CD4-positive, alpha-beta T cell treated with Interleukin-15 for 1 hour (primary cell): ENCODE measurements at regions not wholly inside any gene's neighbourhood (a gene's known extent, or its start where the extent isn't known, plus 50 kb on each side); places are given as distances from the start of the nearest gene placed in this dataset.

Experiments used
- DNase-seq: peaks from one replicate; pipeline ENCODE4 v3.0.0-alpha.2; 2020

DNA sequence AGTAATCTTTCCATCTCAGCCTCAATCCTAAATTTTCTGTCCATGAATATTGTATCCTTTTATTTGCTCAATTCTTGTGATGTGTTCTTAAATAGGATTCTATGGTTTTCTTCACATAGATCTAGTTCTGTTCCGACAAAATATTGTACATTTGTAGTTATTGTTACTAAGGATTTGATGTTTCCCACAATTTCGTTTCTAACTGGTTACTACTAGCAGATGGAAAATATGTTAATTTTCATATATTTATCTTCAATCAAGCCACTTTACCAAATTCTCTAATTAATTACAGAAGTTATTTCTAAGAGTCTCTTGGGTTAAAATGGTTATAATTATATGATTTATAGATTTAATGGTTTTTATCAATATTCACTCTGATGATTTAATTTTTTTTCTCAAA, 60.3 kb downstream of the SEC61B start:
- DNase-seq = no peak

DNA sequence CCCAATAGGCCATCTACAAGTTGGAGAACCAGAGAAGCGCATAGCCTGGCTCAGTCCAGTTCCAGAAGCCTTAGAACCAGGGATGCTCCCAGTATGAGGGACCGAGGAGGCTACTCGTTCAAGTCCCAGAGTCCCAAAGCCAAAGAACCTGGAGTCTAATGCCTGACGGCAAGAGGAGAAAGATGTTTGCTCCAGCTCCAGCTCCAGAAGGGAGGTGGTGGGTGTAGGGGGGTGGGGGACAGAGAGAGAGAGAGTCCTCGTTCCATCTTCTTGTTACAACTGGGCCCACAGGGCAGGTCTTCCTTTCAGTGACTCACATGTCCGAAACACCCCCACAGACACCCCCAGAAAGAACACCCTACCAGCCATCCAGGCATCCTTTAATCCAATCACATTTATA, 63.9 kb downstream of the SEC61B start:
- no peak for DNase-seq

DNA sequence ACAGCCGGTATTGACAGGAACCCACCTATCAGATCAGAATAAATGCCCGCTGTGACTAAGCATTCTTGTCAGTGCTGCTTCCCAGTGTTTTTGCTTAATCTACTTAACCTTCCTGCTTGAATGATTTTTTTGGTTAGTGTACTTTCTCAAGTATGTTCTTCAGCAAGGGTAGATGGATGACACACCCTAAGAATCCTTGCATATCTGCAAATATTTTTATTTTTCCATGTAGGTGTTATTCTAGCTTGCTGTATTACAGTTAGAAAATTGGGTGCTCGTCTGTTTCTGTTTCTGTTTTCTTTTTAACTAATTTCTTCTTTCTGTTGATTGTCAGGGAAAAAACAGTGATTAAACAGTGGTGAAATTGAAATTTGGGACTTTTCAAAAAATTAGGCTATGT, 64.5 kb downstream of the SEC61B start:
- no peak for DNase-seq

DNA sequence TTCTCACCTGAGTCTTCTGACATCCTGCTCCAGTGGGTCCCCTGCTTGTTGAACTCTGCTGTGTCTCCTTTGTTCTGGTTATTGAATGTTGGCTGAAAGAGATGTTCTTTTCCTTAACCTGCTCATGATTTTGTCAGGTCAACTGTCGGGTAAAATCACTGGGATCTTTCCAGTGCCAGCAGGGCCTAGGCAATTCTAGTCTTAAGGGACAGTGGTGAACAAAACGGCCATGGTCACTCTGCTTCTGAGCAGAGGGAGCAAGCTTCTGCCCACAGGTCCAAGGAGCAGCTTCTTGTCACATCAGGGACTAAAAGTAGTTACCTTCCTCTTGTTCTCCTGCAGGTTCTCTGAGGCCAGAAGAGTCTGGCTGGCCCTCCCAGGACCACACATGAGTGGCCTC, 65.6 kb downstream of the SEC61B start:
- DNase-seq = no peak

DNA sequence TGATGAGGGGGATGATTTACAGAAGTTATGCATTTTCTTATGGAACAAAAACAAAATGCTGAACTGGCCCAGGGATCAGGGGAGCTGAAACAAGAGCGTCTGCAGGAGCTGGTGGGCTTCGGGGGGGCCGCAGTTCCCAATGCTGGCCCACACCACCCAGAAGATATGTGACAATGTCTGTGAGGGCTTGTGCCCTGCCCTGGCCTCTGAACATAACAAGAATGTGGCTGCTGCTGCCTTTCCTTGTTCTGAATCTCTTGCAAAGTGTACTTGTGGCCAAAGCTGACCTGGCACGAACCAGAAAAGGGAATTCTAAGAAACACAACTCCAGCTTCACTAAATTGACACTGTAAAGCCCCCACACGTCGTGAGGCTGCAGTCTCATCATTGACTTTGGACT, 66.7 kb downstream of the SEC61B start:
- DNase-seq = no peak

DNA sequence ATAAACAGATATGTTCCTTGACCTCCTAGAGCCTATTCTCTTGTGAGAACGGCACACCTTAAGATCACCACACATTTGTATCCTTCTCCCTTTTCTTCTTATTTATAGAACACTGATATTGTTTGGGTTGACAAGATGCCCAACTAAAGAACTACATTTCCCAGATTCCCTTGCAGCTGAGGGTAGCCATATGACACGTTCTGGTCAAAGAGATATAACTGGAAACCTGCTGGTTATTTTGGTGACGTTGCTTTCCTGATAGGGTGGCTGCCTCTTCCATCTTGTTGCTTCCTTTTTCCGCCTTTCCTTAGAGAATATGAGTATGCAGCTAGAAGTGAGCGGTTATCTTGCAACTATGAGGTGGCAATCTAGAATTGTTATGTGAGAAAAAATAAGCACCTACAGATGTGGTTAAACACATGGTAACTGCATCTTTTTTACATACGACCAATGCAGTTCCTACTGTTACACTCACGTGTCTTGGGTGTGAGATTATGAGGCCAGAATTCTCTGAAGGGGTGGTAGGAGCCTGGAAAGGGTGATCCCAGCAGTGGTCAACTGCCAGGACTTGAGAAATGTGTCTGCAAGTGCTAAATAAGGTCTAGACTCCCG, 72.9 kb downstream of the SEC61B start:
- DNase-seq = no peak

DNA sequence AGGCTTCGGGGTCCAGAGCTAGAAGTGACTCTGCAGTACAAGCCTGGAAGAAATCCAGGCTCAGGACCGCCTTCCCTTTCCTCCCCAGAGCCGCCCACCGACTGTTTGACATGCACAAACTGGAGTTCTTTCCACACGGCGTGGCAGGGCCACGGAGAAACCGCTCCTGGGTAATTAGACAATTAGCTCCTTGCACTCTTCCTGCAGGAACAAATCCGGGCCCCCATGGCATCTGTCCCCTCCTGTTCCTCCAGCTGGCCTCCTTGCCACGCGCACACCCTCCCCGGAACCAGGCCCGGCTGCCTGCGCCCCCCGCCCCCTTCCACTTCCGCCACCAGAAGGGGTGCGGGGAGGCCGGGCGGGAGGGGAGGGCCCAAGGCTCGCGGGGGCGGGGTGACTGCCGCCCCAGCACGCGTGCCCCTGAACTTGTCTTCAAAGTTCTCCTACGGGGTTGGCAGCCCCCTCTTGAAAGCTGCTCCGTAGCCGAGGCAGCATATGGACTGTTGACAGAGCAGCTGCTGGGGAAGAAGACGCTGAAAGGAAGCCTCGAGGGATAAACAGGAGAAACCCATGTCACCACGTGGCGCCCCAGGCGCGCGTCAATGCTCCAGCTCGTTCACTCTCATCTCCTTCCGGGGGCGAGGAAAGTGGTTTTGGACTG, 74.3 kb downstream of the SEC61B start:
- peak; percentile 50 for DNase-seq

DNA sequence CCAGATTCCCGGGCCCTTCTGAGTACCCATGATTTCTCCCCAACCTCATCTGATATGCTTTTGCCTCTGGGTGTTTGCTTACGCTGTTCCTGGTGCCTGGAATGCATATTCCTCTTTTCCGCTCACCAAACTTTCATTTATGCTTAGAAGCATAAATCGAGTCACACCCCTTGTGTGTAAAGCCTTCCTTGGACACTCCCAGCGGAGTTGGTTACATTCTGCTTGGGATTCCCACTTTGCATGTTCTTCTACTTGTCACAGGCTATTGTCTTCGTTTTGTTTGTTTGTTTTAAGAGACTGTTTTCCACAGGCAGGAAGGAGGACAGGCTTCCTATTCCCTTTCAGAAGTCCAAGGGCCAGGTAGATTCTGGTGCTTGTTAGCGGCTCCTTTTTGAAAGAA, 76.5 kb downstream of the SEC61B start:
- no peak for DNase-seq

DNA sequence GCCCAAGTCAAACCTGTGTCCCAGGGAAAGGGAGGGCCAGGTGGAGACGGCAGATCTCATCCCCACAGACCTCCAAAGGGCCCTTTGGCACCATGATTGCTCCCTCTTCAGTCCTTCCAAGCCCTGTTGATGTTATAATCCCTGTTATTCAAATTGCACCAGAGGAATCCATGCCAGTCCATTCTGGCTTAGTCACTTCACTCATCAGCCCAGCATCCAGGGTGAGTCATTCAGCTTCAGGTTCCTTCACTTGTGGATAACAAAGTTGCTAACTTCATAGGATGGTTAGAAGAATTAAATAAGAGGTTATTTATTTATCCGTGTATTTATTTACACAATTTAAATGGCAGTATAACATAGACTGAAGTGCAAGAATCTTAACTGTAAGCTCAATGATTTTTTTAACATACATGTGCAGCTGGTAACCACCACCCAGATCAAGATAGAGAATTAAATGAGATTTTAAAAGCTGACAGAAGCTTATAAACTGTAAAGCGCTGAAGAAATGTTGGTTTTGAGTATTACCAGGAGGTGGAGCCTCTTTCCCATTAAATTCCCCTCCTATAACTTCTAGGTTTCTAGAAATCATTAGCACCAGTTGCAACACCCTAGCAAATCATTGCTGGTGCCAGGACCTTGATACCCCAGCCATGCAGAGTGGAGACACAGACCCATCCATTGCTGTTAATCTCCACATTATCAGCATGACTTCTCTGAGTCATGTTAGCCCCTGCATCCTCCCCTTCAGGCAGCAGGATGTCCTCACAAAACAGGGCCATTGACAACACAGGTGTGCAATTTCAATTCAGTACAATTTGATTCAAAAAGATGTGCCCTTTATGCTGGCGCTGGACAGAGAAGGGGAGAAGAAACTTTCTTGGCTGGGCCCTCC, 77.4 kb downstream of the SEC61B start:
- DNase-seq = no peak

DNA sequence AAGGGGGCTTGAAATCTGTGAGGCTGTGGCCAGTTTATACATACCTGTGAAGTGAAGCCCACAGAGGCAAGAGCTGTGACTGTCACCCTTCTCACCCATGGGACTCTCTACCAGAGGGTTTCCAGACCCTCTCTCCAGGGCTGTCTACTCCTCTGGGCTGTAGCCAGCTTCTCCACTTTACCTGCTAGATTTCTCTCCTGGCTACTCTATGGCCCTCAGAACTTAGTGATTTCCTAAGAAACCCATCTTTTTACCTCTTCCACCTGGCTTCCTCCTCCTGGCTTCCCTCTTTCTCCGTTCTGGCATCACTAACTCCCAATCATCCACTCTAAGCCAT, 78.0 kb downstream of the SEC61B start:
- no peak for DNase-seq

DNA sequence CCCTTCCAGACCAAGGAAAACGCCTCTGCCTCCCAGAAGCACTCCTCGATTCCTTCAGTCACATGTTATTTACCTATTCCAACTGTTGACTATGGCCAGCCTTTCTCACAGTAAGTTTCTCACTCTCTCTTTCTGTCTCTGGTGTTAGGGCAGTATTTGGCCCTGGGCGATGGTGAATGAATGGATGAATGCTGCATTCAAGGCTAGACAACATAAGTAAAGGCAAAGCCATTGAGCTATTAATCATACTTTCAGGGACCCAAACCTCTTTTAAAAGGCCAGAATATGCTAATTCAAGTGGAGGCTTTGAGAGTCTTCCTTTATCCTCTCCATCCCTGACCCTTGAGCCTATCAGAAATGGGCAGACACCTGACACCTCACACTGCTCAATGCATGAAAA, 78.5 kb downstream of the SEC61B start:
- DNase-seq = no peak

DNA sequence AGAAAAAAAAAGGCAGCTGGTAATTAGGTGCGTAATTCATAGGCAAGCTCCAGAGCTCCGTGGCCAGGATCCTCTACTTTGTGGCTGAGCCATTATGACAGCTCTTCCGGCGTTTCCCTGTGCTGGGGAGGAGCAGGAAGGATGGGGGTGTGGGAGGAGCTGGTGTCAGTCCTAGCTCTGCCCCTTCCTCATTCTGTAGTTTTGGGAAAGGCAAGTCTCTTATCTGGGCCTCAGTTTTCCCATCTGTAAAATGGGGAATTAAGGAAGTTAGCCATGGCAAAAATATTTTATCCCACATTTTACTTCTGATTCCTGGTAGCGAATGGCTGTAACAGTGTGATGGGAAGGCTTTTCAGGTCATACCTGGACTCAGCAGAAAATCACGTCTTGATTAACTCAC, 81.1 kb downstream of the SEC61B start:
- no peak for DNase-seq

DNA sequence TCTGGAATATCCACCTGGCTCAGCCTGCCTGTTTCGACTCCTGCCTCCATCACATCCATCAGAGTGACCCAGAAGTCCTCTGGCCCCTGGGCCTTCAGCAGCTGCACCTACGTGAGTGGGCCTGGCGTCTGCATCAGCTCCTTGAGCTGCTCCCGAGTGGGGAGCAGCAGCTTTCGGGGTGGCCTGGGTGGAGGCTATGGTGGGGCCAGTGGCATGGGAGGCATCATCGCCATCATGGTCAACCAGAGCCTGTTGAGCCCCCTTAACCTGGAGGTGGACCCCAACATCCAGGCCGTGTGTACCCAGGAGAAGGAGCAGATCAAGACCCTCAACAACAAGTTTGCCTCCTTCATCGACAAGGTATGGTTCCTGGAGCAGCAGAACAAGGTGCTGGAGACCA, 83.0 kb downstream of the SEC61B start:
- no peak for DNase-seq

DNA sequence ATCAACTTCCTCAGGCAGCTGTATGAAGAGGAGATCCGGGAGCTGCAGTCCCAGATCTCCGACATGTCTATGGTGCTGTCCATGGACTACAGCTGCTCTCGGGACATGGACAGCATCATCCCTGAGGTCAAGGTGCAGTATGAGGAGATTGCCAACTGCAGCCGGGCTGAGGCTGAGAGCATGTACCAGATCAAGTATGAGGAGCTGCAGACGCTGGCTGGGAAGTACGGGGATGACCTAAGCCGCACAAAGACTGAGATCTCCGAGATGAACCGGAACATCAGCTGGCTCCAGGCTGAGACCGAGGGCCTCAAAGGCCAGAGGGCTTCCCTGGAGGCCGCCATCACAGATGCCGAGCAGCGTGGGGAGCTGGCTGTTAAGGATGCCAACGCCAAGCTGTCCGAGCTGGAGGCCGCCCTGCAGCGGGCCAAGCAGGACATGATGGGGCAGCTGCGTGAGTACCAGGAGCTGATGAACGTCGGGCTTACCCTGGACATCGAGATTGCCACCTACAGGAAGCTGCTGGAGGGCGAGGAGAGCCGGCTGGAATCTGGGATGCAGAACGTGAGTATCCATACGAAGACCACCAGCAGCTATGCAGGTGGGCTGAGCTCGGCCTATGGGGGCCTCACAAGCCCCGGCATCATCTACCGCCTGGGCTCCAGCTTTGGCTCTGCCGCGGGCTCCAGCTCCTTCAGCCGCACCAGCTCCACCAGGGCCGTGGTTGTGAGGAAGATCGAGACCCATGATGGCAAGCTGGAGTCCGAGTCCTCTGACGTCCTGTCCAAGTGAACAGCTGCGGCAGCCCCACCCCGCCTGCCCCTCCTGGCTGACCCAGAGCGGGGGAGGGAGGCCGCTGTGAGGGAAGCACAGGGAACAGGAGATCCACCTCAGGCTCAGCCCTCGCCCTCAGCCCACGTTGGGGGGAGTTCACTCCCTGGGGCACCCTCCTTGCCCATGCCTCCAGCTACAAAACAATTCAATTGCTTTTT, 84.0 kb downstream of the SEC61B start:
- DNase-seq = no peak

DNA sequence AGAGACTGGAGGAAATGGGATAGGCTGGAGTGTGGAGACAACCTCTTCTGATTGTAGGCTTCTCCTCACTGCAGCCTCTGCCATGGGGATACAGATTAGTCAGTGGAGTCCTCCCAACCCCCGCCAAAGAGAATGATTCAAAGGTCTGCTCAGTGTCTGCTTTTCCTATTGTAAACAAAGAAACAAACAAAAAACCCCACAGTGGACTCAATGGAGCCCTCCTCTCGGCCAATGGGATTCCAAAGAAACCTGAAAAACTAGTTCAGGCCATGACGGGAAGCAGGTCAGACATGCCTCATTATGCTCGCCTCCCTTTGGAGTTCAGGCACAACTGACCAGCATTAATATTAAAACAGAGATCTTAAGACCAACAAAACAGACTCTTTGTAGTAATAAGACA, 85.8 kb downstream of the SEC61B start:
- no peak for DNase-seq

DNA sequence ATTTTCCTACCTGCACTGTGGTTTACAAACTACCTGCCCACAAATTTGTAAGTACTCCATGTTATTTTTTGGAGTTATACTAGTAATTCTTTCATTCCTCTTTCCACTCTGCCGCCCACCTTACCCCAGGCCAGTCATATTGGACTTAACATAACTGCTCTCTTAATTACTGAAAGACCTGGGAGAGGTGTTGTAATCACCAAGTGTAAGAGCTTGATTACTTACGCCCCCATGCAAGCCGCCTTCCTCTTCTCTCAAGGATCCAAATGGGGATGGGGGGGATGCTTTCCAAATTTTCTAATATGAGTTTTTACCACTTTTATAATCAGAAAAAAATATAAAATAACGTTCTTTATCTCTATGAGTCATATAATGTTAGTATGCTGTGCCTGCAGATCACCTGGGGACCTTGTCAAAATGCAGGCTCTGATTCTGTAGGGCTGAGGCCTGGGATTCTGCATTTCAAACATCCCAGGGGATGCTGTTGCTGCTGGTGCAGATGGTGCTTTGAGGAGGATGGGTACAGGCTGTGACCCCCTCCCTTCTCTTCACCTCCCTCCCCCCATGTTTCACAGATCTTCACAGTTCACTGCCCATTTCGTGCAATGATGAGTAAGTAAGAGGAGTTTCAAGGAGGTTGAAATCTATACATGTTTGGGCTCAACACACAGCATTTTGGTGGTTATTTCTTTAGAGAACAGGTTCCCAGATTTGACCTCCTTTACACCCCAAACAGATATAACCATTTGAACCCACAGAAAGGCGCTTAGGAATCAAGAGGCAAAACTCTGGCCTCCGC, 87.3 kb downstream of the SEC61B start:
- no peak for DNase-seq

DNA sequence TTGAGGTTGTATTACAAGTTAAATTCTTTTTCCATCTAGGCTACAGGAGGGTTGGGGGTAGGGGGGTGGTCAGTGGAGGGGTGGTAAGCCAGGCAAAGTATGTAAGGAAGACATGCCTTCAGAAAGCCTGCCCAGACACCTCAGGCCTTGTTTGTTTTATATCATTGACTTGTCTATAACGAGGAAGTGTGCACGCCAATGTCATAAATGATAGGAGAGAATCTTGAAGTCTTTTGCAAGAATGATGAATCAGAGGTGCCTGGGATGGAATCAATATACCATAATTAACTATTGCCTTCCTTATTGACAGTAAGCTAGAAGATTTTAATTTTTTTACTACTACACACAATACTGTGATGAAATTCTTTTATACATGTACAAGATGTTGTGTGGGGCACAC, 90.7 kb downstream of the SEC61B start:
- DNase-seq = no peak

DNA sequence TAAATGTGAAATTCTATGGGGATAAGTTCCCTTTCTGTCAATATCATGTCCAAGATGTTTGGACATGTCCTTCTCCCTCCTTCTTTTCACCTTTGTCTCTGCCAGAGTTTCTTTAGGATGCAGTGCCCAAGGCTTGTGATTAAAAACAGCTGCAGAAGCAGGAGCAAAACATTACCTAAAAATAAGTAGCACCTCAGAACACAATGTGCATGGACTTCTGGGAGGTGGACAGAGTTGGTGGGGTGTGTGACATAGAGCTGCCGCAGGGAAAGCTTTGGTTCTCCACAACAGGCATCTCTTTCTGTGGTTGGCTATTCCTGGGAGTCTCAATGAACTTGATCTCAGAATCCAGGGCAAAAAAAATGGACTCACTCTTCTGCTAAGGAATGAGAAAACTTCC, 97.0 kb downstream of the SEC61B start:
- no peak for DNase-seq

DNA sequence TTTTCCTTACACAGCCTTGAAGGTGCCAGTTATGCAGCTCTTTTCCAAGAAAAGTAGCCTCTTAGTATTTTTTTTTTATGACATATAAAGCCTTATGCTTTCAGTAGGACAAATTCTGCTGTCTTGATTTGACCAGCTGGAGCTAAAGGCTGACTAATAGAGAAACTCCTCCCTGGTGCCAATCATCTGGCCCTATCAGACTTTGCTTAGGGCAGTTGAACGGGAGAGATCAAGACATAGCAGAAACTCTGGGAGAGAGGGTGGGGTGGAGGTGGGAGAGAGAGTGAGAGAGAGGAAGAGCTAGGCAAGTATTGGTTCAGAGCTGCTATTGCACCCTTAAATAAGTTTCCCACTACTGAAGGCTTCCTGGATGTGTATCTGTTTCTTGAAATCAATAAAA, 100.2 kb downstream of the SEC61B start:
- no peak for DNase-seq

DNA sequence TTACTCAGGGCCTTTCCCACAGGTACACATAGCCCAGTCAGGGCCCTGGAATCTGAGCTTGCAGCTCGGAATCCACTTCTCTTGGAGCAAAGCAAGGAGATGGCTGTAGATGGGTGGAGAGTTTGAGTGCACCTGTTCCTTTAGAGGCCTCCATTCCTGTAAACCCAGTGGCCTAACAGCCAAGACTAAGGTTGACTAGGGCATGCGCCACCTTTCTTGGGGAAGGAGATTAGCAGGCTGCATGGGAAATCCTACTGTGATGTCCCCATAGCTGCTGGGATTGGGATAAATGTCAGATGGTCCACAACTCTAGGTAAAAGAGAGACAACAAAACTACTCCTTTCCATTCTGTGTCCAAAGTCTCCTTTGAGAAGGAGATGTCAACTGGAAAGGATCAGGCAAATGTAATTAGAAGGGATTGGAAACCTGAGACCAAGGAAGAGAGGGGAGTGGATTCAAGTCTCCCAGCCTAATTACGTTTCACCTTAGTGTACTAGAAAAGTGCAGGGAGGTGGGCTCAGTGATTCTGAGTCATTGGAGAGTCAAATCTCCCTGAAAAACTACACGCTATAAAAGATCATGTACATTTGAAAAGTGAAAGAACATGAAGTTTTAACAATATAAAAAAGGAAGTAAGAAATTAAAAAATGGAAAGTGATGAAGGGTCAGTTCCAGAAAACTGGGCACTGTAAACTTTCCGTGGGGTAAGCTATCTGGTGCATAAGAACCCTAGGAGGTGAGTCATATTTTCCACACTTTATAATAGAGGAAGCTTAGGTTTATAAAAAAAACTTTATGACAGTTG, 104.2 kb downstream of the SEC61B start:
- no peak for DNase-seq

DNA sequence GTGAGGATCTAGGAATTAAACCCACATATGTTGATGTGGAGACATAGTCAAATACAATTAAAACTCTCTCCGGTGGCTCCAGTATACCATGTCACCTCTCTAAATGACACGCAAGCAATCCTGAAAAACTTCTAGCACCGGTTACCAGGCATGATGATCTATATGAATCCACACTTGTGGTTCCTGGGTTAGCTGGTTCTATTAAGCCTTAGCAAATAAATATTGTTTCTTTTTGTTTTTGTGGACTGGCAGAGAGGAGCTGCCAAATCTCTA, 104.8 kb downstream of the SEC61B start:
- DNase-seq = no peak

DNA sequence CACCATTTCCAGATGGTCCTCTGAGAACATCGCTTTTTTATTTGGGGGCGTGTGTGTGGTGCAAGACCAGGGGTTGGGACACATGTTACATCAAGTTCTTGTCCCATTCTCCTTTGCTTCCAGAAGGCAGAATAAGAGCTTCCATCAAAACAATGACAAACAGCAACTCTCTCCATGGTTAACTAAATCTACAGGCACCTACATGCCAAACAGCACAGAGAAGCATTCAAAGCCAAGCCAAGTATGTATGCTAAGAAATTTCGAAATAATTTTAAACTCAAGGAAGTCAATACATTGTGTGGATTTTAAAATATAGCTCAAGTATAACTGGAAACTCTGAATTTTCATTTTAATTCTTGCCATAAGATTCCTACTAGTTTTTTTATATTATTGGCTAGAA, 105.6 kb downstream of the SEC61B start:
- no peak for DNase-seq
